ENCODE measurements at regions not wholly inside any gene's neighbourhood (a gene's known extent, or its start where the extent isn't known, plus 50 kb on each side); places are given as distances from the start of the nearest gene placed in this dataset.

GRCh38 chr11:107222916-107223460 is 204.7 kb upstream of the GUCY1A2 start:
- no peak overlapping the region for H3K27ac ChIP-seq (ENCODE audit: low read depth, low read length)
- 76% methylated on average over 4 of the region's 5 CpGs for WGBS (ENCODE audit: insufficient coverage)
- no peaks in the 10 kb centered on the region for H3K27me3 ChIP-seq (ENCODE audit: control insufficient read depth, insufficient read depth, low read length)
- H3K4me3 ChIP-seq (ENCODE audit: low read depth, low read length) = no peak overlapping the region
- no peaks in the 10 kb centered on the region for H3K9me3 ChIP-seq (ENCODE audit: control insufficient read depth, insufficient read depth, low read length)
- no peaks in the 10 kb centered on the region for H3K36me3 ChIP-seq (ENCODE audit: control insufficient read depth, insufficient read depth, low read length)
- H3K4me1 ChIP-seq (ENCODE audit: control insufficient read depth, insufficient read depth, low read length) = no peaks in the 10 kb centered on the region
- DNase-seq (ENCODE audit: low read depth in 4 of 6, low spot score in 6 of 6) = no peak

GRCh38 chr11:107222431-107222830 is 204.2 kb upstream of the GUCY1A2 start:
- 89% methylated on average over 1 of the region's 2 CpGs for WGBS (ENCODE audit: insufficient coverage)
- Histone ChIP-seq H3K4me1 (ENCODE audit: control insufficient read depth, insufficient read depth, low read length) (no peaks in the 10 kb centered on the region), H3K27ac (ENCODE audit: low read depth, low read length) (no peak overlapping the region), H3K4me3 (ENCODE audit: low read depth, low read length) (no peak overlapping the region), H3K9me3 (ENCODE audit: control insufficient read depth, insufficient read depth, low read length) (no peaks in the 10 kb centered on the region), H3K27me3 (ENCODE audit: control insufficient read depth, insufficient read depth, low read length) (no peaks in the 10 kb centered on the region), H3K36me3 (ENCODE audit: control insufficient read depth, insufficient read depth, low read length) (no peaks in the 10 kb centered on the region)
- DNase-seq (ENCODE audit: low read depth in 4 of 6, low spot score in 6 of 6) = no peak

GRCh38 chr11:107221748-107222285 is 203.5 kb upstream of the GUCY1A2 start:
- Histone ChIP-seq H3K9me3 (ENCODE audit: control insufficient read depth, insufficient read depth, low read length) (no peaks in the 10 kb centered on the region), H3K27ac (ENCODE audit: low read depth, low read length) (no peak overlapping the region), H3K4me1 (ENCODE audit: control insufficient read depth, insufficient read depth, low read length) (no peaks in the 10 kb centered on the region), H3K36me3 (ENCODE audit: control insufficient read depth, insufficient read depth, low read length) (no peaks in the 10 kb centered on the region), H3K27me3 (ENCODE audit: control insufficient read depth, insufficient read depth, low read length) (no peaks in the 10 kb centered on the region), H3K4me3 (ENCODE audit: low read depth, low read length) (no peak overlapping the region)
- no peak for DNase-seq (ENCODE audit: low read depth in 4 of 6, low spot score in 6 of 6)
- WGBS (ENCODE audit: insufficient coverage) = 85% methylated on average over 3 of the region's 4 CpGs

GRCh38 chr11:107218123-107219013 is 200.1 kb upstream of the GUCY1A2 start:
- Histone ChIP-seq H3K4me3 (ENCODE audit: low read depth, low read length) (no peak overlapping the region), H3K4me1 (ENCODE audit: control insufficient read depth, insufficient read depth, low read length) (no peaks in the 10 kb centered on the region), H3K9me3 (ENCODE audit: control insufficient read depth, insufficient read depth, low read length) (no peaks in the 10 kb centered on the region), H3K27me3 (ENCODE audit: control insufficient read depth, insufficient read depth, low read length) (no peaks in the 10 kb centered on the region), H3K27ac (ENCODE audit: low read depth, low read length) (no peak overlapping the region), H3K36me3 (ENCODE audit: control insufficient read depth, insufficient read depth, low read length) (no peaks in the 10 kb centered on the region)
- WGBS (ENCODE audit: insufficient coverage) = 68% methylated on average over 8 of the region's 10 CpGs
- DNase-seq (ENCODE audit: low read depth in 4 of 6, low spot score in 6 of 6) = peak in 2 of 6 donors; percentile 24 to 29

- WGBS (ENCODE audit: insufficient coverage) = 100% methylated on average over 4 of the region's 7 CpGs
These were observed 199.2 kb upstream of the GUCY1A2 start for GRCh38 chr11:107217444-107217843.

GRCh38 chr11:107215010-107215409 is 196.7 kb upstream of the GUCY1A2 start:
- H3K4me3 ChIP-seq (ENCODE audit: low read depth, low read length) = no peak overlapping the region
- no peaks in the 10 kb centered on the region for H3K27me3 ChIP-seq (ENCODE audit: control insufficient read depth, insufficient read depth, low read length)
- no peaks in the 10 kb centered on the region for H3K4me1 ChIP-seq (ENCODE audit: control insufficient read depth, insufficient read depth, low read length)
- H3K9me3 ChIP-seq (ENCODE audit: control insufficient read depth, insufficient read depth, low read length) = no peaks in the 10 kb centered on the region
- WGBS (ENCODE audit: insufficient coverage) = 78% methylated on average over 1 of the region's 2 CpGs
- no peaks in the 10 kb centered on the region for H3K36me3 ChIP-seq (ENCODE audit: control insufficient read depth, insufficient read depth, low read length)
- no peak for DNase-seq (ENCODE audit: low read depth in 4 of 6, low spot score in 6 of 6)
- no peak overlapping the region for H3K27ac ChIP-seq (ENCODE audit: low read depth, low read length)

More at GRCh38 chr11:107217444-107217843, 199.2 kb upstream of the GUCY1A2 start:
- H3K36me3 ChIP-seq (ENCODE audit: control insufficient read depth, insufficient read depth, low read length) = no peaks in the 10 kb centered on the region
- no peak for DNase-seq (ENCODE audit: low read depth in 4 of 6, low spot score in 6 of 6)
- no peaks in the 10 kb centered on the region for H3K4me1 ChIP-seq (ENCODE audit: control insufficient read depth, insufficient read depth, low read length)
- H3K27ac ChIP-seq (ENCODE audit: low read depth, low read length) = no peak overlapping the region
- no peaks in the 10 kb centered on the region for H3K9me3 ChIP-seq (ENCODE audit: control insufficient read depth, insufficient read depth, low read length)
- H3K4me3 ChIP-seq (ENCODE audit: low read depth, low read length) = no peak overlapping the region
- no peaks in the 10 kb centered on the region for H3K27me3 ChIP-seq (ENCODE audit: control insufficient read depth, insufficient read depth, low read length)

GRCh38 chr11:107203656-107204055 is 185.4 kb upstream of the GUCY1A2 start:
- H3K4me3 ChIP-seq (ENCODE audit: low read depth, low read length) = no peak overlapping the region
- no peak overlapping the region for H3K27ac ChIP-seq (ENCODE audit: low read depth, low read length)
- H3K9me3 ChIP-seq (ENCODE audit: control insufficient read depth, insufficient read depth, low read length) = peaks cover 1% of the 10 kb centered on the region
- no peaks in the 10 kb centered on the region for H3K27me3 ChIP-seq (ENCODE audit: control insufficient read depth, insufficient read depth, low read length)
- WGBS (ENCODE audit: insufficient coverage) = 88% methylated on average over 1 of the region's 1 CpG
- H3K4me1 ChIP-seq (ENCODE audit: control insufficient read depth, insufficient read depth, low read length) = no peaks in the 10 kb centered on the region
- DNase-seq (ENCODE audit: low read depth in 4 of 6, low spot score in 6 of 6) = no peak
- no peaks in the 10 kb centered on the region for H3K36me3 ChIP-seq (ENCODE audit: control insufficient read depth, insufficient read depth, low read length)

- peak; percentile 6 to 93 (median 20) for DNase-seq (ENCODE audit: low read depth in 4 of 6, low spot score in 6 of 6)
- H3K4me1 ChIP-seq (ENCODE audit: control insufficient read depth, insufficient read depth, low read length) = no peaks in the 10 kb centered on the region
- no peaks in the 10 kb centered on the region for H3K36me3 ChIP-seq (ENCODE audit: control insufficient read depth, insufficient read depth, low read length)
- H3K4me3 ChIP-seq (ENCODE audit: low read depth, low read length) = no peak overlapping the region
- WGBS (ENCODE audit: insufficient coverage) = 24% methylated on average over 2 of the region's 3 CpGs
- H3K27me3 ChIP-seq (ENCODE audit: control insufficient read depth, insufficient read depth, low read length) = no peaks in the 10 kb centered on the region
- H3K9me3 ChIP-seq (ENCODE audit: control insufficient read depth, insufficient read depth, low read length) = peaks cover 1% of the 10 kb centered on the region
- no peak overlapping the region for H3K27ac ChIP-seq (ENCODE audit: low read depth, low read length)
These were observed 184.0 kb upstream of the GUCY1A2 start for GRCh38 chr11:107202241-107202640.

- Histone ChIP-seq H3K27ac (ENCODE audit: low read depth, low read length) (no peak overlapping the region), H3K4me3 (ENCODE audit: low read depth, low read length) (no peak overlapping the region), H3K4me1 (ENCODE audit: control insufficient read depth, insufficient read depth, low read length) (no peaks in the 10 kb centered on the region), H3K27me3 (ENCODE audit: control insufficient read depth, insufficient read depth, low read length) (no peaks in the 10 kb centered on the region), H3K36me3 (ENCODE audit: control insufficient read depth, insufficient read depth, low read length) (no peaks in the 10 kb centered on the region), H3K9me3 (ENCODE audit: control insufficient read depth, insufficient read depth, low read length) (no peaks in the 10 kb centered on the region)
- DNase-seq (ENCODE audit: low read depth in 4 of 6, low spot score in 6 of 6) = no peak
- WGBS (ENCODE audit: insufficient coverage) = no CpG with 5 or more reads among the region's 1 CpG
These were observed 180.3 kb upstream of the GUCY1A2 start for GRCh38 chr11:107198490-107199007.

Data from spinal cord (tissue), 9 donors.